Neural cell (in vitro differentiated cells): ENCODE measurements at regions not wholly inside any gene's neighbourhood (a gene's known extent, or its start where the extent isn't known, plus 50 kb on each side); places are given as distances from the start of the nearest gene placed in this dataset.
"Not testable (repeated sequence)": the region's sequence is repeated elsewhere in the genome, so short reads cannot be mapped to it uniquely, and the experiment has no call there.

ENCODE experiments used
- H2AFZ ChIP-seq: fragments of 200-600, 300-800 bp; sonication (generic), shearing (Covaris generic); 2 replicates; pipeline ENCODE4 v1.6.0; 2014; ENCODE audit warnings: low read depth, mild to moderate bottlenecking, antibody characterized with exemption, low read length, moderate library complexity
- H3F3A ChIP-seq: fragments of 200-600 bp; shearing (Covaris generic); 2 replicates; pipeline ENCODE4 v1.6.1; 2016; ENCODE audit warnings: mild to moderate bottlenecking, moderate library complexity, mixed read lengths, antibody characterized with exemption, low read length; ENCODE audit not compliant: insufficient read depth, poor library complexity, severe bottlenecking
- H3K27ac ChIP-seq: fragments of 200-600, 300-800 bp; sonication (generic), shearing (Covaris generic); 2 replicates; pipeline ENCODE4 v1.5.1; 2014; ENCODE audit warnings: mild to moderate bottlenecking, low read length, moderate library complexity
- H3K27me3 ChIP-seq: fragments of 300-800, 200-600 bp; sonication (generic), shearing (Covaris generic); 2 replicates; pipeline ENCODE4 v1.6.0; 2014; ENCODE audit warnings: mild to moderate bottlenecking, low read depth, low read length, moderate library complexity; ENCODE audit not compliant: insufficient read depth
- H3K36me3 ChIP-seq: fragments of 300-800, 200-600 bp; sonication (generic), shearing (Covaris generic); 2 replicates; pipeline ENCODE4 v1.5.1; 2014; ENCODE audit warnings: mild to moderate bottlenecking, antibody characterized with exemption, low read length, moderate library complexity; ENCODE audit not compliant: insufficient read depth
- H3K4me2 ChIP-seq: fragments of 300-800, 200-600 bp; sonication (generic), shearing (Covaris generic); 2 replicates; pipeline ENCODE4 v1.6.0; 2014; ENCODE audit warnings: mild to moderate bottlenecking, low read length
- H3K4me3 ChIP-seq: fragments of 300-800, 200-600 bp; sonication (generic), shearing (Covaris generic); 2 replicates; pipeline ENCODE4 v1.5.1; 2014; ENCODE audit warnings: mild to moderate bottlenecking, low read length, moderate library complexity
- H3K79me2 ChIP-seq: fragments of 200-600 bp; shearing (Covaris generic); replicated peaks from 2 replicates; pipeline ENCODE4 v1.6.0; 2014; ENCODE audit warnings: mild to moderate bottlenecking, low read length, moderate library complexity; ENCODE audit not compliant: insufficient read depth
- H3K9ac ChIP-seq: fragments of 300-800, 200-600 bp; sonication (generic), shearing (Covaris generic); 2 replicates; pipeline ENCODE4 v1.6.1; 2016; ENCODE audit warnings: mild to moderate bottlenecking, low read length, mixed read lengths
- H3K9me2 ChIP-seq: fragments of 200-600 bp; shearing (Covaris generic); 2 replicates; pipeline ENCODE4 v1.6.1; 2016; ENCODE audit warnings: mild to moderate bottlenecking, low read length, mixed read lengths; ENCODE audit not compliant: insufficient read depth
- H3K9me3 ChIP-seq: fragments of 200-600, 300-800 bp; sonication (generic), shearing (Covaris generic); 2 replicates; pipeline ENCODE4 v1.6.1; 2016; ENCODE audit warnings: mild to moderate bottlenecking, mixed run types, low read length, moderate library complexity, mixed read lengths
- H4K20me1 ChIP-seq: fragments of 200-600 bp; shearing (Covaris generic); 2 replicates; pipeline ENCODE4 v1.6.1; 2016; ENCODE audit warnings: mild to moderate bottlenecking, mixed run types; ENCODE audit not compliant: insufficient read depth
- CTCF ChIP-seq: fragments of 450-650 bp; IDR thresholded peaks from 2 replicates; pipeline ENCODE4 v1.5.1; 2014; ENCODE audit warnings: antibody characterized with exemption, mild to moderate bottlenecking, moderate library complexity; ENCODE audit not compliant: poor library complexity, severe bottlenecking
- EP300 ChIP-seq: fragments of 450-650 bp; conservative IDR thresholded peaks from 2 replicates; pipeline ENCODE4 v1.6.1; 2014; ENCODE audit warnings: antibody characterized with exemption, mild to moderate bottlenecking, moderate library complexity; ENCODE audit not compliant: poor library complexity, severe bottlenecking
- EZH2 ChIP-seq: fragments of 200-600, 300-800 bp; shearing (Covaris generic), sonication (generic); IDR thresholded peaks from 2 replicates; pipeline ENCODE4 v1.6.1; 2014; ENCODE audit warnings: antibody characterized with exemption, low read length, borderline replicate concordance, mild to moderate bottlenecking; ENCODE audit not compliant: insufficient read depth, poor library complexity, severe bottlenecking
- MXI1 ChIP-seq: fragments of 450-650 bp; conservative IDR thresholded peaks from 2 replicates; pipeline ENCODE4 v1.6.1; 2014; ENCODE audit warnings: antibody characterized with exemption, mild to moderate bottlenecking; ENCODE audit not compliant: poor library complexity, severe bottlenecking
- POLR2AphosphoS5 ChIP-seq: IDR thresholded peaks from 2 replicates; pipeline ENCODE4 v1.6.1; 2012
- RAD21 ChIP-seq: fragments of 450-650 bp; conservative IDR thresholded peaks from 2 replicates; pipeline ENCODE4 v1.6.1; 2014; ENCODE audit warnings: antibody characterized with exemption, mild to moderate bottlenecking, moderate library complexity
- REST ChIP-seq: IDR thresholded peaks from 2 replicates; pipeline ENCODE4 v1.6.1; 2012; ENCODE audit warnings: borderline replicate concordance
- SMC3 ChIP-seq: fragments of 450-650 bp; conservative IDR thresholded peaks from 2 replicates; pipeline ENCODE4 v1.6.1; 2014; ENCODE audit warnings: antibody characterized with exemption, mild to moderate bottlenecking, moderate library complexity; ENCODE audit not compliant: poor library complexity
- TAF1 ChIP-seq: IDR thresholded peaks from 2 replicates; pipeline ENCODE4 v1.6.1; 2012; ENCODE audit warnings: low read depth

GRCh38 chr7:106568002-106568679 lies 92.8 kb downstream of the CCDC71L start:
- TF ChIP-seq TAF1, result no peak
- no peak for TF ChIP-seq SMC3
- no peak for TF ChIP-seq EP300
- no peak for TF ChIP-seq RAD21
- TF ChIP-seq MXI1, result no peak
- TF ChIP-seq EZH2, result no peak
- no peak for TF ChIP-seq CTCF
- no peak for TF ChIP-seq REST
- no peak for TF ChIP-seq POLR2AphosphoS5
- Histone ChIP-seq H3K9me2 (no peaks in the 10 kb centered on the region), H3K79me2 (no peaks in the 10 kb centered on the region), H3K4me2 (no peak overlapping the region), H4K20me1 (no peaks in the 10 kb centered on the region), H3K27ac (no peak overlapping the region), H3K9me3 (no peaks in the 10 kb centered on the region), H3K9ac (no peak overlapping the region), H3F3A (no peaks in the 10 kb centered on the region), H2AFZ (no peak overlapping the region), H3K36me3 (no peaks in the 10 kb centered on the region), H3K4me3 (no peak overlapping the region), H3K27me3 (no peaks in the 10 kb centered on the region)

GRCh38 chr7:106567204-106568001 lies 93.6 kb downstream of the CCDC71L start:
- not testable (repeated sequence) for H3K9me3 ChIP-seq, H3K9me2 ChIP-seq, H3K9ac ChIP-seq, H3K4me3 ChIP-seq, H3K79me2 ChIP-seq, H3K27ac ChIP-seq, H3F3A ChIP-seq, H4K20me1 ChIP-seq, H3K4me2 ChIP-seq, H3K36me3 ChIP-seq, H3K27me3 ChIP-seq, H2AFZ ChIP-seq
